ENCODE measurements at regions not wholly inside any gene's neighbourhood (a gene's known extent, or its start where the extent isn't known, plus 50 kb on each side); places are given as distances from the start of the nearest gene placed in this dataset.
A peak's percentile ranks its signal among the peaks of the same experiment; 100 is the strongest.

- H2BK120ac ChIP-seq (ENCODE audit: low read depth, low read length): peak overlapping the region; percentile 52; the same call in 1 of the 2 replicates
- no peak overlapping the region; the same call in 1 of the 2 replicates for H3K14ac ChIP-seq (replicated peaks; ENCODE audit: low read depth, low read length)
- no peaks in the 10 kb centered on the region; the same call in 1 of the 2 replicates for H3K4me1 ChIP-seq (ENCODE audit: control insufficient read depth, insufficient read depth, low read length)
- H3K9me3 ChIP-seq (ENCODE audit: control insufficient read depth, insufficient read depth, low read length): no peaks in the 10 kb centered on the region
- no peaks in the 10 kb centered on the region for H3K27me3 ChIP-seq (ENCODE audit: control insufficient read depth, insufficient read depth, low read length)
- DNase-seq: peak; percentile 31
- no peak overlapping the region; the same call in 1 of the 2 replicates for H3K4ac ChIP-seq (ENCODE audit: low read depth, low read length)
- peak overlapping the region; percentile 3 for H2BK5ac ChIP-seq (ENCODE audit: low read depth, low read length, poor library complexity, severe bottlenecking)
- ChIA-PET CTCF (interaction anchor here (1.3 kb wide), 1 partner anchor 15 kb away, joined by 3 read pairs; no protein-coding TSS in a partner anchor), POLR2A (ENCODE audit: unreplicated experiment) (no interaction called here)
- H4K5ac ChIP-seq (ENCODE audit: low read depth, low read length): no peak overlapping the region
- no peak overlapping the region; a peak in 1 of 4 replicates for H4K8ac ChIP-seq (ENCODE audit: low read depth in 2 of 2, low read length in 2 of 2)
- WGBS, 2 experiments (ENCODE audit: extremely low coverage in 2 of 2, insufficient read length in 1 of 2): no CpG with 5 or more reads among the region's 3 CpGs
- H2AFZ ChIP-seq (replicated peaks; ENCODE audit: low read length, poor library complexity): no peak overlapping the region
- no peak overlapping the region for H2AK5ac ChIP-seq (ENCODE audit: low read depth, low read length)
- no peak overlapping the region for H3K9ac ChIP-seq (ENCODE audit: low read depth, low read length)
- H2AK9ac ChIP-seq (replicated peaks; ENCODE audit: low read depth, low read length, poor library complexity): no peak overlapping the region
- in situ Hi-C loops (cut with MboI; ENCODE audit: low sequenced_read_pairs): no loop called here
- H3K79me1 ChIP-seq (ENCODE audit: low read depth in 1 of 2, low read length in 2 of 2): no peaks in the 10 kb centered on the region
- H3K4me3 ChIP-seq (ENCODE audit: insufficient read depth, low read depth, low read length): no peak overlapping the region
- H3K27ac ChIP-seq (ENCODE audit: insufficient read depth, low read length): no peak overlapping the region
- H3K23ac ChIP-seq (ENCODE audit: low read depth, low read length): 0 out of 2 replicates have a peak overlapping the region, but pooled peaks have one; percentile 8
- H3K36me3 ChIP-seq (ENCODE audit: control insufficient read depth, insufficient read depth, low read length): no peaks in the 10 kb centered on the region
- H3K4me2 ChIP-seq (ENCODE audit: low read depth, low read length): no peak overlapping the region; the same call in 1 of the 2 replicates
- H2BK15ac ChIP-seq (ENCODE audit: low read depth, low read length): peak overlapping the region; percentile 20; the same call in 1 of the 3 replicates
- dilution Hi-C loops (cut with HindIII; ENCODE audit: low sequenced_read_pairs, unreplicated experiment): no loop called here
- 0 out of 2 replicates have a peak, but pooled peaks cover 5% of the 10 kb centered on the region for H3K9me1 ChIP-seq (ENCODE audit: insufficient read depth, low read length)
- no peak overlapping the region for H3K56ac ChIP-seq (ENCODE audit: extremely low read depth, insufficient read depth, low read length)
- BruUV-seq (replicated peaks): no TSS peak
- ATAC-seq (ENCODE audit: low read depth): peak; percentile 63
- H3K18ac ChIP-seq (ENCODE audit: low read depth, low read length): no peak overlapping the region
- no peak overlapping the region for H4K91ac ChIP-seq (ENCODE audit: insufficient read depth, low read depth, low read length)
- H4K20me1 ChIP-seq (ENCODE audit: insufficient read depth, low read length): no peaks in the 10 kb centered on the region
- H2BK20ac ChIP-seq (ENCODE audit: low read depth, low read length): peak overlapping the region; percentile 52; the same call in 1 of the 2 replicates
- intact Hi-C loops (cut with micrococcal nuclease): no loop called here
- TF ChIP-seq, protein P1, sequence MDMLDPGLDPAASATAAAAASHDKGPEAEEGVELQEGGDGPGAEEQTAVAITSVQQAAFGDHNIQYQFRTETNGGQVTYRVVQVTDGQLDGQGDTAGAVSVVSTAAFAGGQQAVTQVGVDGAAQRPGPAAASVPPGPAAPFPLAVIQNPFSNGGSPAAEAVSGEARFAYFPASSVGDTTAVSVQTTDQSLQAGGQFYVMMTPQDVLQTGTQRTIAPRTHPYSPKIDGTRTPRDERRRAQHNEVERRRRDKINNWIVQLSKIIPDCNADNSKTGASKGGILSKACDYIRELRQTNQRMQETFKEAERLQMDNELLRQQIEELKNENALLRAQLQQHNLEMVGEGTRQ (IDR thresholded peaks at IDR 0.05; ENCODE audit: low read depth, low read length): peak; percentile 9; the same call in 1 of the 2 replicates
- TF ChIP-seq RCOR1 (IDR thresholded peaks at IDR 0.05; ENCODE audit: insufficient replicate concordance, low read length): no peak
Measured at GRCh38 chr4:112083587-112084347, 61.5 kb upstream of the FAM241A start.

Data from IMR-90 (cell line).